ENCODE measurements at regions not wholly inside any gene's neighbourhood (a gene's known extent, or its start where the extent isn't known, plus 50 kb on each side); places are given as distances from the start of the nearest gene placed in this dataset.

DNA sequence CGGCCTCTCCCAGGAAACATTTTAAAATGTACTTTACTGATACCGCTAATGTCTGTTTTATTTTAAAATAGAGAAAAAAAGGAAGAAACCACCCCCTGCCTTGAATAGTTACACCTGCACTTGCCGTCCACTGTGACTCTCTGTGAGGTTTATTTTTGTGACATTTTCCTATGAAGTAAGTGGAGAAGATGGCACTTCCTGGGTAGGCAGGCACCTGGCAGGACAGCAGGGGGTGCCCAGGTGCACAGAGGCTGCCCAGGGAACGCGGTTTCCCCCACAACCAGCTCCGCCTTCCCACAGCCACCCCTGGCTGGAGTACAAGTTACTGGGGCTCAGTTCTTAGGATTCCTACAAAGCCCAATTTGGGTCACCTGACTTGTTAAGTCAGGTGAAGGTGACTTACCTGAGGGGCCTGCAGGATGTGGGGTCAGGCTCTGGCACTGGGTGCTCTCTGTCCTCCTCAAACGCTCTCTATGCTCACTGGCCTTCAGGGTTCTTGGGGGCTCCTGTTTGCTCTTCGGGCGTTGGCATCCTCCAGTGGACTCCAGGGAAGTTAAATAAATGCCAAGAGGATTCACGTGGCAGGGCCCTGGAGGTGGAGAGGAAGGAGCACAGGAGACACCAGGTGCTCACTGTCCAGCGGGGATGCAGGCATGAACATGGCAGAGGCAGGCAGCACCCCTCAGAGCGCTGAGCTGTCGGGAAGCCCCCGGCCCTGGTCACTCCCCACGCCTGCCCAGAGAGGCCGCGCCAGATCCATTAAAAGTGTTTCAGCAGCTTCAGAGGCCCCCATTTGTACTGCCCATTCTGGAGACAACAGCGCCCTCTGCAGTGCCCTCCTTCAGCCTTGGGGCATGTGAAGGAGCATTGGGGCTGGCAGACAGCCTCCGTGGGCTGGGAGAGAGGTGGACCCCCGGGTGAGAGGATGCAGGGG lies 1021.2 kb downstream of the TBC1D22A start:
- H3K27me3 ChIP-seq (ENCODE audit: insufficient read depth, poor library complexity, severe bottlenecking) = no peaks in the 10 kb centered on the region
- DNase-seq (ENCODE audit: low spot score) = no peak
- no peak overlapping the region for H3K4me3 ChIP-seq (ENCODE audit: severe bottlenecking)
- no peaks in the 10 kb centered on the region for H3K9me3 ChIP-seq (ENCODE audit: severe bottlenecking)
- H3K27ac ChIP-seq (ENCODE audit: poor library complexity, severe bottlenecking) = no peak overlapping the region
- TF ChIP-seq, protein P1, sequence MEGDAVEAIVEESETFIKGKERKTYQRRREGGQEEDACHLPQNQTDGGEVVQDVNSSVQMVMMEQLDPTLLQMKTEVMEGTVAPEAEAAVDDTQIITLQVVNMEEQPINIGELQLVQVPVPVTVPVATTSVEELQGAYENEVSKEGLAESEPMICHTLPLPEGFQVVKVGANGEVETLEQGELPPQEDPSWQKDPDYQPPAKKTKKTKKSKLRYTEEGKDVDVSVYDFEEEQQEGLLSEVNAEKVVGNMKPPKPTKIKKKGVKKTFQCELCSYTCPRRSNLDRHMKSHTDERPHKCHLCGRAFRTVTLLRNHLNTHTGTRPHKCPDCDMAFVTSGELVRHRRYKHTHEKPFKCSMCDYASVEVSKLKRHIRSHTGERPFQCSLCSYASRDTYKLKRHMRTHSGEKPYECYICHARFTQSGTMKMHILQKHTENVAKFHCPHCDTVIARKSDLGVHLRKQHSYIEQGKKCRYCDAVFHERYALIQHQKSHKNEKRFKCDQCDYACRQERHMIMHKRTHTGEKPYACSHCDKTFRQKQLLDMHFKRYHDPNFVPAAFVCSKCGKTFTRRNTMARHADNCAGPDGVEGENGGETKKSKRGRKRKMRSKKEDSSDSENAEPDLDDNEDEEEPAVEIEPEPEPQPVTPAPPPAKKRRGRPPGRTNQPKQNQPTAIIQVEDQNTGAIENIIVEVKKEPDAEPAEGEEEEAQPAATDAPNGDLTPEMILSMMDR (IDR thresholded peaks at IDR 0.05; ENCODE audit: poor library complexity, severe bottlenecking) = no peak
- H3K36me3 ChIP-seq (ENCODE audit: low read depth) = no peaks in the 10 kb centered on the region
- no peak for ATAC-seq (ENCODE audit: low read depth)
- no peaks in the 10 kb centered on the region for H3K4me1 ChIP-seq (ENCODE audit: insufficient read depth, poor library complexity, severe bottlenecking)

- Histone ChIP-seq H3K36me3 (ENCODE audit: low read depth) (no peaks in the 10 kb centered on the region), H3K4me3 (ENCODE audit: severe bottlenecking) (no peak overlapping the region), H3K27me3 (ENCODE audit: insufficient read depth, poor library complexity, severe bottlenecking) (no peaks in the 10 kb centered on the region), H3K27ac (ENCODE audit: poor library complexity, severe bottlenecking) (no peak overlapping the region), H3K9me3 (ENCODE audit: severe bottlenecking) (no peaks in the 10 kb centered on the region), H3K4me1 (ENCODE audit: insufficient read depth, poor library complexity, severe bottlenecking) (no peaks in the 10 kb centered on the region)
- DNase-seq (ENCODE audit: low spot score) (no peak), ATAC-seq (ENCODE audit: low read depth) (no peak)
- TF ChIP-seq, protein P1 (IDR thresholded peaks at IDR 0.05; ENCODE audit: poor library complexity, severe bottlenecking) = no peak
Measured at GRCh38 chr22:47782328-47783075, 1020.1 kb downstream of the TBC1D22A start.

DNA sequence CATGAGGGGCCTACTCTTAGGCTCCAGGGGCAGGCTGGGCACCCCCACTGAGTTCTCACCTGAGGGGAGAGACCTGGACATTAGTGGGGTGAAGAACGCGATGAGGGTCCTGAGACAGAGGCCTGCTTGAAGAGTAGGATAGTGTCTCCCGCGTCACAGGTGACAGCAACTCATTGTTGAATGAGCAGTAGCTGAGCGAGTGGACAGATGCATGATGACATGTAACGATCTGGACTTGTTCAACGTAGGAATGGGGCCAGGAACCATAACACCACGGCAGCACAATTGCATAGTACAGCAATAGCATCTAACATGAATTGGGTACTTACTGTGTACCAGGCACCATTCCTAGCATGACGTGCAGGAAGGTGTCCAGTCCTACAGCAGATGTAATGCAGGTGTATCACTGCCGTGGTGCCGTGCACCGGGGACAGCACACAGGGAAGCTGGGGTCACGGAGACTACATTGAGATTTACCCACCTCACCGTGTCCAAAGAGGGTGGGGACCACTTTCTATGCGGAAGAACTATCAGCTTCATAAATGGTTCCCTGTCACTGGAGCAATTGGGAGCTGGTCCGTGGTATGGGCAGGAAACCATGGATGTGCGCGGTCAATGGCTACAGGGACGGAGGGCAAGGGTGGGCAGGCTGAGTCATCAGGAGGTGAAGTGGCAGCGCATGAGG lies 1019.1 kb downstream of the TBC1D22A start:
- Histone ChIP-seq H3K27ac (ENCODE audit: poor library complexity, severe bottlenecking) (no peak overlapping the region), H3K4me1 (ENCODE audit: insufficient read depth, poor library complexity, severe bottlenecking) (no peaks in the 10 kb centered on the region), H3K4me3 (ENCODE audit: severe bottlenecking) (no peak overlapping the region), H3K36me3 (ENCODE audit: low read depth) (no peaks in the 10 kb centered on the region), H3K27me3 (ENCODE audit: insufficient read depth, poor library complexity, severe bottlenecking) (no peaks in the 10 kb centered on the region), H3K9me3 (ENCODE audit: severe bottlenecking) (no peaks in the 10 kb centered on the region)
- ATAC-seq (ENCODE audit: low read depth) (no peak), DNase-seq (ENCODE audit: low spot score) (no peak)
- TF ChIP-seq, protein P1 (IDR thresholded peaks at IDR 0.05; ENCODE audit: poor library complexity, severe bottlenecking) = no peak

- H3K36me3 ChIP-seq (ENCODE audit: low read depth) = no peaks in the 10 kb centered on the region
- TF ChIP-seq, protein P1 (IDR thresholded peaks at IDR 0.05; ENCODE audit: poor library complexity, severe bottlenecking) = no peak
- no peaks in the 10 kb centered on the region for H3K27me3 ChIP-seq (ENCODE audit: insufficient read depth, poor library complexity, severe bottlenecking)
- no peak overlapping the region for H3K4me3 ChIP-seq (ENCODE audit: severe bottlenecking)
- DNase-seq (ENCODE audit: low spot score) = no peak
- H3K9me3 ChIP-seq (ENCODE audit: severe bottlenecking) = no peaks in the 10 kb centered on the region
- H3K27ac ChIP-seq (ENCODE audit: poor library complexity, severe bottlenecking) = no peak overlapping the region
- H3K4me1 ChIP-seq (ENCODE audit: insufficient read depth, poor library complexity, severe bottlenecking) = no peaks in the 10 kb centered on the region
- no peak for ATAC-seq (ENCODE audit: low read depth)
Measured at GRCh38 chr22:47781024-47781423, 1018.6 kb downstream of the TBC1D22A start.
